ENCODE measurements at regions not wholly inside any gene's neighbourhood (a gene's known extent, or its start where the extent isn't known, plus 50 kb on each side); places are given as distances from the start of the nearest gene placed in this dataset.

GRCh38 chr5:93911609-93912008 is 170.2 kb upstream of the POU5F2 start:
- H3K4me1 ChIP-seq (ENCODE audit: control insufficient read depth, insufficient read depth, low read length) = no peaks in the 10 kb centered on the region
- DNase-seq (ENCODE audit: low read depth, low spot score) (no peak), ATAC-seq (no peak), FAIRE-seq (peak; percentile 13)
- H3K27ac ChIP-seq (ENCODE audit: control insufficient read depth, insufficient read depth) = no peak overlapping the region
- no peak overlapping the region for H3K9ac ChIP-seq (ENCODE audit: control insufficient read depth, insufficient read depth, low read length)
- no peaks in the 10 kb centered on the region for H4K20me1 ChIP-seq (ENCODE audit: control insufficient read depth, insufficient read depth)
- SMC1A ChIA-PET (ENCODE audit: uncharacterized antibody, unreplicated experiment) = interaction anchor here (1.0 to 2.0 kb wide), 3 partner anchors 8 to 28 kb away, joined by 3 to 5 read pairs (median 3); no protein-coding TSS in a partner anchor
- RAD21 ChIA-PET (ENCODE audit: unreplicated experiment) = interaction anchor here (0.8 kb wide), 1 partner anchor 13 kb away, joined by 4 read pairs; no protein-coding TSS in a partner anchor
- 100% methylated on average over 2 of the region's 2 CpGs for WGBS (ENCODE audit: insufficient coverage, insufficient replicate concordance, low lambda C conversion rate, missing lambda C conversion rate)
- H2AFZ ChIP-seq (ENCODE audit: control insufficient read depth, low read depth, low read length) = no peak overlapping the region
- no peaks in the 10 kb centered on the region for H3K79me2 ChIP-seq (ENCODE audit: control insufficient read depth, insufficient read depth, low read length)
- CTCF ChIA-PET = interaction anchor here (0.8 to 2.5 kb wide), 5 partner anchors 8 to 826 kb away, joined by 3 to 17 read pairs (median 6); no protein-coding TSS in a partner anchor
- H3K36me3 ChIP-seq (ENCODE audit: control insufficient read depth in 2 of 2, insufficient read depth in 2 of 2, low read length in 1 of 2) = no peaks in the 10 kb centered on the region
- H3K9me3 ChIP-seq (replicated peaks; ENCODE audit: control insufficient read depth, insufficient read depth, low read length) = no peaks in the 10 kb centered on the region
- in situ Hi-C loops (cut with MboI) (loop anchor here (5.0 kb wide), 1 partner anchor 329 kb away; the partner anchor contains the start of genes NR2F1 and NR2F1-AS1), intact Hi-C loops (cut with micrococcal nuclease; ENCODE audit: unreplicated experiment) (loop anchor here (5.0 kb wide), 1 partner anchor 304 kb away; no protein-coding TSS in a partner anchor)
- H3K4me3 ChIP-seq = no peak overlapping the region
- H3K4me2 ChIP-seq (ENCODE audit: control insufficient read depth, insufficient read depth) = no peak overlapping the region
- H3K27me3 ChIP-seq (replicated peaks in 1 of 2; ENCODE audit: control insufficient read depth in 2 of 2, insufficient read depth in 2 of 2, low read length in 1 of 2) = no peaks in the 10 kb centered on the region
- TF ChIP-seq STAT1 (conservative IDR thresholded peaks at IDR 0.05) (no peak), CHD1 (IDR thresholded peaks at IDR 0.05; ENCODE audit: low read depth, low read length) (no peak), TAF1 (IDR thresholded peaks at IDR 0.05; ENCODE audit: borderline replicate concordance, low read depth, low read length) (no peak), BACH1 (IDR thresholded peaks at IDR 0.05; ENCODE audit: borderline replicate concordance) (no peak), SREBF2 (IDR thresholded peaks at IDR 0.05; ENCODE audit: low read length) (no peak), BCL3 (IDR thresholded peaks at IDR 0.05; ENCODE audit: borderline replicate concordance, insufficient read depth, low read depth, low read length, poor library complexity, severe bottlenecking) (no peak)
- TF ChIP-seq, protein P1, sequence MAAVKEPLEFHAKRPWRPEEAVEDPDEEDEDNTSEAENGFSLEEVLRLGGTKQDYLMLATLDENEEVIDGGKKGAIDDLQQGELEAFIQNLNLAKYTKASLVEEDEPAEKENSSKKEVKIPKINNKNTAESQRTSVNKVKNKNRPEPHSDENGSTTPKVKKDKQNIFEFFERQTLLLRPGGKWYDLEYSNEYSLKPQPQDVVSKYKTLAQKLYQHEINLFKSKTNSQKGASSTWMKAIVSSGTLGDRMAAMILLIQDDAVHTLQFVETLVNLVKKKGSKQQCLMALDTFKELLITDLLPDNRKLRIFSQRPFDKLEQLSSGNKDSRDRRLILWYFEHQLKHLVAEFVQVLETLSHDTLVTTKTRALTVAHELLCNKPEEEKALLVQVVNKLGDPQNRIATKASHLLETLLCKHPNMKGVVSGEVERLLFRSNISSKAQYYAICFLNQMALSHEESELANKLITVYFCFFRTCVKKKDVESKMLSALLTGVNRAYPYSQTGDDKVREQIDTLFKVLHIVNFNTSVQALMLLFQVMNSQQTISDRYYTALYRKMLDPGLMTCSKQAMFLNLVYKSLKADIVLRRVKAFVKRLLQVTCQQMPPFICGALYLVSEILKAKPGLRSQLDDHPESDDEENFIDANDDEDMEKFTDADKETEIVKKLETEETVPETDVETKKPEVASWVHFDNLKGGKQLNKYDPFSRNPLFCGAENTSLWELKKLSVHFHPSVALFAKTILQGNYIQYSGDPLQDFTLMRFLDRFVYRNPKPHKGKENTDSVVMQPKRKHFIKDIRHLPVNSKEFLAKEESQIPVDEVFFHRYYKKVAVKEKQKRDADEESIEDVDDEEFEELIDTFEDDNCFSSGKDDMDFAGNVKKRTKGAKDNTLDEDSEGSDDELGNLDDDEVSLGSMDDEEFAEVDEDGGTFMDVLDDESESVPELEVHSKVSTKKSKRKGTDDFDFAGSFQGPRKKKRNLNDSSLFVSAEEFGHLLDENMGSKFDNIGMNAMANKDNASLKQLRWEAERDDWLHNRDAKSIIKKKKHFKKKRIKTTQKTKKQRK (IDR thresholded peaks at IDR 0.05; ENCODE audit: low read depth, low read length) = no peak
- BruUV-seq (replicated peaks) = no TSS peak
- POLR2A ChIA-PET = no interaction called here

All from GM12878 (cell line).